BLaER1 (cell line): ENCODE measurements at regions not wholly inside any gene's neighbourhood (a gene's known extent, or its start where the extent isn't known, plus 50 kb on each side); places are given as distances from the start of the nearest gene placed in this dataset.
"Not testable (repeated sequence)": the region's sequence is repeated elsewhere in the genome, so short reads cannot be mapped to it uniquely, and the experiment has no call there.

Source experiments
- H3K27ac ChIP-seq: shearing (Covaris generic); formaldehyde crosslinking; 2 replicates; pipeline ENCODE4 v1.8.1; 2022
- H3K27me3 ChIP-seq: shearing (Covaris generic); formaldehyde crosslinking; 2 replicates; pipeline ENCODE4 v1.8.1; 2022
- H3K36me3 ChIP-seq: shearing (Covaris generic); formaldehyde crosslinking; 2 replicates; pipeline ENCODE4 v1.8.1; 2022
- H3K4me1 ChIP-seq: shearing (Covaris generic); formaldehyde crosslinking; 2 replicates; pipeline ENCODE4 v1.8.1; 2022
- H3K4me2 ChIP-seq: shearing (Covaris generic); formaldehyde crosslinking; 2 replicates; pipeline ENCODE4 v1.8.1; 2022
- H3K4me3 ChIP-seq: shearing (Covaris generic); formaldehyde crosslinking; 2 replicates; pipeline ENCODE4 v1.8.1; 2022
- H3K9ac ChIP-seq: shearing (Covaris generic); formaldehyde crosslinking; 2 replicates; pipeline ENCODE4 v1.8.1; 2022
- H3K9me3 ChIP-seq: shearing (Covaris generic); formaldehyde crosslinking; 2 replicates; pipeline ENCODE4 v1.8.1; 2022
- H4K20me1 ChIP-seq: shearing (Covaris generic); formaldehyde crosslinking; 2 replicates; pipeline ENCODE4 v1.8.1; 2022
- Cebpa-rat ChIP-seq: shearing (Covaris generic); IDR thresholded peaks from 2 replicates; pipeline ENCODE4 v1.8.1; 2022

GRCh38 chr11:101269390-101269789 is 139.8 kb upstream of the PGR start:
- no peaks in the 10 kb centered on the region for H3K27me3 ChIP-seq
- TF ChIP-seq Cebpa-rat: no peak
- H3K9me3 ChIP-seq: no peaks in the 10 kb centered on the region

GRCh38 chr11:101267654-101268053 is 138.0 kb upstream of the PGR start:
- no peaks in the 10 kb centered on the region for H3K9me3 ChIP-seq
- no peak overlapping the region for H3K4me2 ChIP-seq
- no peak overlapping the region for H3K4me3 ChIP-seq
- H3K27ac ChIP-seq: no peak overlapping the region
- TF ChIP-seq Cebpa-rat: no peak
- H3K4me1 ChIP-seq: no peaks in the 10 kb centered on the region
- no peaks in the 10 kb centered on the region for H3K36me3 ChIP-seq
- no peaks in the 10 kb centered on the region for H4K20me1 ChIP-seq
- H3K9ac ChIP-seq: no peak overlapping the region
- H3K27me3 ChIP-seq: no peaks in the 10 kb centered on the region

More at GRCh38 chr11:101269390-101269789, 139.8 kb upstream of the PGR start:
- Histone ChIP-seq H3K36me3 (no peaks in the 10 kb centered on the region), H3K4me1 (no peaks in the 10 kb centered on the region), H3K4me2 (no peak overlapping the region), H3K27ac (no peak overlapping the region), H4K20me1 (no peaks in the 10 kb centered on the region), H3K9ac (no peak overlapping the region), H3K4me3 (no peak overlapping the region)

DNA sequence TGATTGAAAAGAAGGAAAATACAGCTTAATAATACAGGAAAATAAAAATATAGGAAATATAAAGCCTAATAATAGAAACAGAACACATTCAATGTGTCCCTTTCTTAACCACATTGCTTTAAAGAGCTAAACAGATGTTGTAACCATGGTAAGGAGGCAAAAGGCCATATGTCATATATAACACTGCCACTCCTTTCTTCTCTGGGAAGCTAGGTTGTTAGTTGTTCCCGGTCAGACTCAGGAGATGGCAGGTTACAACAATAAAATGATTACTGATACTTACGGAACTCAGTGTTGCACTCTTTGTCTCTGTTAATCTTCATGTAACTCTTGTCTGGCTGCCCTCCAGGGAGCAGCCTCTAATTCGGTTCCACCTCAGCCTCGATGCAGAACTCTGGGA is 134.7 kb upstream of the PGR start:
- Histone ChIP-seq H3K27ac (no peak overlapping the region), H3K4me1 (no peaks in the 10 kb centered on the region), H3K9me3 (no peaks in the 10 kb centered on the region), H4K20me1 (no peaks in the 10 kb centered on the region), H3K4me3 (no peak overlapping the region), H3K36me3 (no peaks in the 10 kb centered on the region), H3K27me3 (no peaks in the 10 kb centered on the region), H3K9ac (no peak overlapping the region), H3K4me2 (no peak overlapping the region)
- no peak for TF ChIP-seq Cebpa-rat

DNA sequence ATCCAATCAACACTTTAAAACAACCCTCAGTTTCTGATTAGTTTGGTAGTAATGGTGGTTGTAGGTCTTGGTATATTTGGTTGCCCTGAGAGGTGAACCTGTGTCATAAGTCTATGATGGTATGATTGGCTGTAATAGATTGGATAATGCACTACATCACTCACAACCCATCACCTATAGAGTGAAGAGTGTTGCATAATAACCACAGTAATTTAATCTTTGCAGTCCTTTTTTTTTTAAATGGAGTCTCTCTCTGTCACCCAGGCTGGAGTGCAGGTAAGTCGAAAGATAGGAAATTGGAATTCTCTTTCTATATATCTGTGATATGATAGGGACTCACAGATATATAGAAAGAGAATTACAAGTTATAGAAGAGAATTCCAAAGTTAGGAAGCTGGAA is 133.4 kb upstream of the PGR start:
- Histone ChIP-seq H3K9me3 (no peaks in the 10 kb centered on the region), H3K27ac (no peak overlapping the region), H3K4me1 (no peaks in the 10 kb centered on the region), H3K4me2 (no peak overlapping the region), H3K4me3 (no peak overlapping the region), H3K36me3 (no peaks in the 10 kb centered on the region), H4K20me1 (no peaks in the 10 kb centered on the region), H3K9ac (no peak overlapping the region), H3K27me3 (no peaks in the 10 kb centered on the region)
- no peak for TF ChIP-seq Cebpa-rat

- Histone ChIP-seq H3K27me3 (no peaks in the 10 kb centered on the region), H4K20me1 (no peaks in the 10 kb centered on the region), H3K9ac (no peak overlapping the region), H3K9me3 (no peaks in the 10 kb centered on the region), H3K4me2 (no peak overlapping the region), H3K27ac (no peak overlapping the region), H3K4me3 (no peak overlapping the region), H3K36me3 (no peaks in the 10 kb centered on the region), H3K4me1 (no peaks in the 10 kb centered on the region)
- no peak for TF ChIP-seq Cebpa-rat
Observed at GRCh38 chr11:101262258-101262657, 132.6 kb upstream of the PGR start.

- H3K36me3 ChIP-seq: no peaks in the 10 kb centered on the region
- H3K27me3 ChIP-seq: no peaks in the 10 kb centered on the region
- no peaks in the 10 kb centered on the region for H3K4me1 ChIP-seq
- H3K9ac ChIP-seq: no peak overlapping the region
- no peak overlapping the region for H3K4me2 ChIP-seq
- TF ChIP-seq Cebpa-rat: no peak
- no peaks in the 10 kb centered on the region for H4K20me1 ChIP-seq
- H3K9me3 ChIP-seq: 0 out of 2 replicates have a peak, but pooled peaks cover 5% of the 10 kb centered on the region
- H3K4me3 ChIP-seq: no peak overlapping the region
- H3K27ac ChIP-seq: no peak overlapping the region
Observed at GRCh38 chr11:101255036-101255435, 125.4 kb upstream of the PGR start.

DNA sequence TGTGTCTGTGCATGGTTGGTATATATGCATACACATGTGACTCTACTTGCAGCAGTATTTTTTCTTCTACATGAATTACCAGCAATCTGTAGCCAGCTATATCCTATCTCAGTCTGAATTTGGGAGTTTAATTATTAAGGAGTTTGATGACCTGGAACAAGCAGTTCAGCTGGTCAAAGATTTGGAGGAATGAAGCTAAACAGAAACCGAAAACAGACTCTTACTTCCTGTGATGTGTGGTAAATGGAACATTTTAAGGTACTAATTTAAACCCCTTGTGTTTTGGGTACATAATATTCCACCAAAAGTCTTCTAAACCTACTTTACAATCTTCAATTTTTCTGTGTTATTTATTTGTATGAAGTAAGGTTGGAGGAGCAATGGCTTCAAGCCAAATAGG is 124.4 kb upstream of the PGR start:
- H3K4me3 ChIP-seq: no peak overlapping the region
- H3K36me3 ChIP-seq: no peaks in the 10 kb centered on the region
- 0 out of 2 replicates have a peak, but pooled peaks cover 5% of the 10 kb centered on the region for H3K9me3 ChIP-seq
- H3K4me2 ChIP-seq: no peak overlapping the region
- H4K20me1 ChIP-seq: no peaks in the 10 kb centered on the region
- no peak overlapping the region for H3K9ac ChIP-seq
- no peak overlapping the region for H3K27ac ChIP-seq
- H3K4me1 ChIP-seq: no peaks in the 10 kb centered on the region
- no peak for TF ChIP-seq Cebpa-rat
- H3K27me3 ChIP-seq: no peaks in the 10 kb centered on the region

GRCh38 chr11:101245635-101246034 is 116.0 kb upstream of the PGR start:
- not testable (repeated sequence) for H3K4me2 ChIP-seq, H3K36me3 ChIP-seq, H3K27me3 ChIP-seq, H3K4me1 ChIP-seq, H3K27ac ChIP-seq, H3K9ac ChIP-seq, H3K4me3 ChIP-seq, H4K20me1 ChIP-seq
- peaks cover 11% of the 10 kb centered on the region; the same call in 1 of the 2 replicates for H3K9me3 ChIP-seq

DNA sequence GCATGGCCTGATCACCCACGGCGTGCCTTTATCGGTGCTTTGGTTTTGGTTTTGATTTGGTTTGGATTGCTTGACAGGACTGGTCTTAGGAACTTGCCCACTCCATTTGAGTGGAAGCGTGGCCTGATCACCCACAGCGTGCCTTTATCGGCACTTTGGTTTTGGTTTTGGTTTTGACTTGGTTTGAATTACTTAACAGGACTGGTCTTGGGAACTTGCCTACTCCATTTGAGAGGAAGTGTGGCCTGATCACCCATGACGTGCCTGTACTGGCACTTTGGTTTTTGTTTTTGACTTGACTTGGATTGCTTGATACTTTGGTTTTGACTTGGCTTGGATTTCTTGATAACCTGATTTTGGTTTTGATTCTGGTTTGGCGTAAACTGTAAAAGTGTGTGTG is 115.5 kb upstream of the PGR start:
- not testable (repeated sequence) for H3K9ac ChIP-seq, H3K4me2 ChIP-seq, H3K4me3 ChIP-seq, H3K27me3 ChIP-seq, H3K4me1 ChIP-seq, H4K20me1 ChIP-seq, H3K36me3 ChIP-seq, H3K27ac ChIP-seq
- peaks cover 11% of the 10 kb centered on the region; the same call in 1 of the 2 replicates for H3K9me3 ChIP-seq

DNA sequence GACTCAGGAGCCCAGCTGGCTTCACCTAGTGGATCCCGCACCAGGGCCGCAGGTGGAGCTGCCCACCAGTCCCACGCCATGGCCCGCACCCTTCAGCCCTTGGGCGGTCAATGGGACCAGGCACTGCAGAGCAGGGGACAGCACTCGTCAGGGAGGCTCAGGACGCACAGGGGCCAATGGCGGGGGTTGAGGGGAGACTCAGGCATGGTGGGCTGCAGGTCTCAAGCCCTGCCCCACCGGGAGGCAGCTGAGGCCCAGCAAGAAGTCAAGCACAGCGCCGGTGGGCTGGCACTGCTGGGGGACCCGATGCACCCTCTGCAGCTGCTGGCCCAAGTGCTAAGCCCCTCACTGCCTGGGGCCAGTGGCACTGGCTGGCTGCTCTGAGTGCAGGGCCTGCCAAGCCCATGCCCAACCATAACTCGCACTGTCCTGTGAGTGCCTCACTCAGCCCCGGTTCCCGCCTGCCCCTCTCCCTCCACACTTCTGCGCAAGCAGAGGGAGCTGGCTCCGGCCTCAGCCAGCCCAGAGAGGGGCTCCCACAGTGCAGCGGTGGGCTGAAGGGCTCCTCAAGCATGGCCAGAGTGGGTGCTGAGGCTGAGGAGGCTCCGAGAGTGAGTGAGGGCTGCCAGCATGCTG is 111.7 kb upstream of the PGR start:
- Histone ChIP-seq H3K4me1 (no peaks in the 10 kb centered on the region), H3K36me3 (no peaks in the 10 kb centered on the region), H3K27ac (no peak overlapping the region), H3K4me2 (no peak overlapping the region), H3K27me3 (no peaks in the 10 kb centered on the region), H3K9me3 (peaks cover 11% of the 10 kb centered on the region; the same call in 1 of the 2 replicates), H4K20me1 (no peaks in the 10 kb centered on the region), H3K4me3 (no peak overlapping the region), H3K9ac (no peak overlapping the region)
- no peak for TF ChIP-seq Cebpa-rat

- not testable (repeated sequence) for H3K9ac ChIP-seq, H4K20me1 ChIP-seq, H3K4me3 ChIP-seq, H3K4me2 ChIP-seq, H3K27me3 ChIP-seq, H3K27ac ChIP-seq, H3K36me3 ChIP-seq
- Histone ChIP-seq H3K9me3 (peaks cover 28% of the 10 kb centered on the region), H3K4me1 (peaks cover 24% of the 10 kb centered on the region)
Observed at GRCh38 chr11:101231207-101231834, 101.7 kb upstream of the PGR start.
